ENCODE measurements at regions not wholly inside any gene's neighbourhood (a gene's known extent, or its start where the extent isn't known, plus 50 kb on each side); places are given as distances from the start of the nearest gene placed in this dataset.
"Not testable (repeated sequence)": the region's sequence is repeated elsewhere in the genome, so short reads cannot be mapped to it uniquely, and the experiment has no call there.

GRCh38 chr4:132114885-132115284, 1034.2 kb upstream of the PCDH10 start:
- 43% methylated on average over 1 of the region's 1 CpG for WGBS (ENCODE audit: low lambda C conversion rate, missing lambda C conversion rate)
- Histone ChIP-seq H3K4me2 (no peak overlapping the region), H3K4me1 (ENCODE audit: insufficient read depth) (no peaks in the 10 kb centered on the region), H3K79me2 (no peaks in the 10 kb centered on the region), H4K20me1 (ENCODE audit: insufficient read depth, poor library complexity, severe bottlenecking) (no peaks in the 10 kb centered on the region), H2AFZ (no peak overlapping the region), H3K27ac (no peak overlapping the region), H3K4me3 (no peak overlapping the region), H3K9me2 (replicated peaks; ENCODE audit: insufficient read depth) (no peaks in the 10 kb centered on the region), H3K9me3 (ENCODE audit: low read depth) (no peaks in the 10 kb centered on the region), H3K27me3 (no peaks in the 10 kb centered on the region), H3K36me3 (replicated peaks; ENCODE audit: insufficient read depth, low read depth) (no peaks in the 10 kb centered on the region)
- no peak for DNase-seq (ENCODE audit: low spot score)
- no peak for TF ChIP-seq EZH2phosphoT487 (IDR thresholded peaks at IDR 0.05; ENCODE audit: low read depth, severe bottlenecking, unreplicated experiment)
- no peak for TF ChIP-seq EZH2 (IDR thresholded peaks at IDR 0.05; ENCODE audit: borderline replicate concordance)
- TF ChIP-seq CTCF (IDR thresholded peaks at IDR 0.05; ENCODE audit: poor library complexity) = no peak

- not testable (repeated sequence) for H3K27ac ChIP-seq; H3K4me1 ChIP-seq (ENCODE audit: insufficient read depth); H3K4me2 ChIP-seq; H3K4me3 ChIP-seq; H3K9me3 ChIP-seq (ENCODE audit: low read depth); DNase-seq (ENCODE audit: low spot score); H3K27me3 ChIP-seq; H3K36me3 ChIP-seq (replicated peaks; ENCODE audit: insufficient read depth, low read depth); H3K79me2 ChIP-seq; H3K9me2 ChIP-seq (replicated peaks; ENCODE audit: insufficient read depth); H2AFZ ChIP-seq; H4K20me1 ChIP-seq (ENCODE audit: insufficient read depth, poor library complexity, severe bottlenecking)
- 55% methylated on average over 1 of the region's 1 CpG for WGBS (ENCODE audit: low lambda C conversion rate, missing lambda C conversion rate)
These were observed 1026.4 kb upstream of the PCDH10 start for GRCh38 chr4:132122741-132123140.

- Histone ChIP-seq H3K4me3 (no peak overlapping the region), H3K36me3 (replicated peaks; ENCODE audit: insufficient read depth, low read depth) (no peaks in the 10 kb centered on the region), H3K9me3 (ENCODE audit: low read depth) (no peaks in the 10 kb centered on the region), H3K27me3 (no peaks in the 10 kb centered on the region), H3K4me2 (no peak overlapping the region), H3K9me2 (replicated peaks; ENCODE audit: insufficient read depth) (no peaks in the 10 kb centered on the region), H3K4me1 (ENCODE audit: insufficient read depth) (no peaks in the 10 kb centered on the region), H3K79me2 (no peaks in the 10 kb centered on the region), H3K27ac (no peak overlapping the region), H2AFZ (no peak overlapping the region), H4K20me1 (ENCODE audit: insufficient read depth, poor library complexity, severe bottlenecking) (no peaks in the 10 kb centered on the region)
- DNase-seq (ENCODE audit: low spot score) = no peak
- WGBS (ENCODE audit: low lambda C conversion rate, missing lambda C conversion rate) = 93% methylated on average over 15 of the region's 15 CpGs
- TF ChIP-seq EZH2phosphoT487 (IDR thresholded peaks at IDR 0.05; ENCODE audit: low read depth, severe bottlenecking, unreplicated experiment) (no peak), CTCF (IDR thresholded peaks at IDR 0.05; ENCODE audit: poor library complexity) (no peak), EZH2 (IDR thresholded peaks at IDR 0.05; ENCODE audit: borderline replicate concordance) (no peak)
These were observed 1025.0 kb upstream of the PCDH10 start for GRCh38 chr4:132123870-132124623.

- no peaks in the 10 kb centered on the region for H3K36me3 ChIP-seq (replicated peaks; ENCODE audit: insufficient read depth, low read depth)
- H3K4me2 ChIP-seq = no peak overlapping the region
- no peaks in the 10 kb centered on the region for H4K20me1 ChIP-seq (ENCODE audit: insufficient read depth, poor library complexity, severe bottlenecking)
- H3K4me3 ChIP-seq = no peak overlapping the region
- H2AFZ ChIP-seq = no peak overlapping the region
- no peaks in the 10 kb centered on the region for H3K27me3 ChIP-seq
- no peaks in the 10 kb centered on the region for H3K9me3 ChIP-seq (ENCODE audit: low read depth)
- WGBS (ENCODE audit: low lambda C conversion rate, missing lambda C conversion rate) = 93% methylated on average over 1 of the region's 1 CpG
- H3K9me2 ChIP-seq (replicated peaks; ENCODE audit: insufficient read depth) = no peaks in the 10 kb centered on the region
- TF ChIP-seq EZH2phosphoT487 (IDR thresholded peaks at IDR 0.05; ENCODE audit: low read depth, severe bottlenecking, unreplicated experiment) (no peak), EZH2 (IDR thresholded peaks at IDR 0.05; ENCODE audit: borderline replicate concordance) (no peak), CTCF (IDR thresholded peaks at IDR 0.05; ENCODE audit: poor library complexity) (no peak)
- H3K4me1 ChIP-seq (ENCODE audit: insufficient read depth) = no peaks in the 10 kb centered on the region
- DNase-seq (ENCODE audit: low spot score) = no peak
- H3K27ac ChIP-seq = no peak overlapping the region
- no peaks in the 10 kb centered on the region for H3K79me2 ChIP-seq
These were observed 1024.5 kb upstream of the PCDH10 start for GRCh38 chr4:132124624-132124974.
